GM19455 (cell line): ENCODE measurements at regions not wholly inside any gene's neighbourhood (a gene's known extent, or its start where the extent isn't known, plus 50 kb on each side); places are given as distances from the start of the nearest gene placed in this dataset.
"Not testable (repeated sequence)": the region's sequence is repeated elsewhere in the genome, so short reads cannot be mapped to it uniquely, and the experiment has no call there.

Source experiments
- ATAC-seq: cut with Tn5 transposase; IDR thresholded peaks from one replicate; pipeline ENCODE4 v1.9.1; 2021; ENCODE audit not compliant: unreplicated experiment

GRCh38 chr6:120526576-120526975 lies 807.7 kb downstream of the TBC1D32 start:
- ATAC-seq = no peak

GRCh38 chr6:120514544-120514943 lies 819.7 kb downstream of the TBC1D32 start:
- ATAC-seq = no peak

GRCh38 chr6:120511712-120512111 lies 822.6 kb downstream of the TBC1D32 start:
- ATAC-seq = no peak

- no peak for ATAC-seq
These were observed 835.6 kb downstream of the TBC1D32 start for GRCh38 chr6:120498711-120499110.

- ATAC-seq = no peak
These were observed 837.6 kb downstream of the TBC1D32 start for GRCh38 chr6:120496661-120497060.

- no peak for ATAC-seq
These were observed 840.8 kb downstream of the TBC1D32 start for GRCh38 chr6:120493505-120493904.

GRCh38 chr6:120489941-120490340 lies 844.3 kb downstream of the TBC1D32 start:
- no peak for ATAC-seq

GRCh38 chr6:120484146-120484545 lies 850.1 kb downstream of the TBC1D32 start:
- ATAC-seq = no peak

GRCh38 chr6:120478650-120479049 lies 855.6 kb downstream of the TBC1D32 start:
- no peak for ATAC-seq

GRCh38 chr6:120473804-120474203 lies 860.5 kb downstream of the TBC1D32 start:
- no peak for ATAC-seq

GRCh38 chr6:120468486-120468885 lies 865.8 kb downstream of the TBC1D32 start:
- no peak for ATAC-seq

- no peak for ATAC-seq
These were observed 882.8 kb downstream of the TBC1D32 start for GRCh38 chr6:120451508-120451907.

- no peak for ATAC-seq
These were observed 886.7 kb downstream of the TBC1D32 start for GRCh38 chr6:120447605-120448004.

- ATAC-seq = not testable (repeated sequence)
These were observed 901.4 kb downstream of the TBC1D32 start for GRCh38 chr6:120432840-120433239.

GRCh38 chr6:120431841-120432240 lies 902.4 kb downstream of the TBC1D32 start:
- ATAC-seq = no peak

GRCh38 chr6:120411394-120411793 lies 922.9 kb downstream of the TBC1D32 start:
- ATAC-seq = no peak

- ATAC-seq = no peak
These were observed 923.7 kb downstream of the TBC1D32 start for GRCh38 chr6:120410586-120410985.

GRCh38 chr6:120407696-120408095 lies 926.6 kb downstream of the TBC1D32 start:
- no peak for ATAC-seq

- ATAC-seq = no peak
These were observed 928.3 kb downstream of the TBC1D32 start for GRCh38 chr6:120405947-120406346.

GRCh38 chr6:120395784-120396183 lies 938.5 kb downstream of the TBC1D32 start:
- no peak for ATAC-seq

- no peak for ATAC-seq
These were observed 939.0 kb downstream of the TBC1D32 start for GRCh38 chr6:120395330-120395729.

GRCh38 chr6:120392941-120393340 lies 941.3 kb downstream of the TBC1D32 start:
- no peak for ATAC-seq

GRCh38 chr6:120384671-120385070 lies 949.6 kb downstream of the TBC1D32 start:
- ATAC-seq = no peak

- ATAC-seq = no peak
These were observed 950.6 kb downstream of the TBC1D32 start for GRCh38 chr6:120383681-120384080.
